ENCODE measurements at regions not wholly inside any gene's neighbourhood (a gene's known extent, or its start where the extent isn't known, plus 50 kb on each side); places are given as distances from the start of the nearest gene placed in this dataset.

GRCh38 chr3:26108846-26109489, 319.1 kb downstream of the OXSM start:
- ChIA-PET CTCF (ENCODE audit: low intra/inter-chr PET ratio, low total read pairs) (no interaction called here), POLR2A (no interaction called here)
- Histone ChIP-seq H3K4me3 (replicated peaks in 1 of 3; ENCODE audit: insufficient read depth in 1 of 3, low read depth in 2 of 3, low read length in 3 of 3) (no peak overlapping the region), H3K27me3 (ENCODE audit: control insufficient read depth in 1 of 2, insufficient read depth in 2 of 2, low read length in 2 of 2) (no peaks in the 10 kb centered on the region), H3K36me3 (replicated peaks in 1 of 2; ENCODE audit: control insufficient read depth in 1 of 2, insufficient read depth in 2 of 2, low read length in 2 of 2) (no peaks in the 10 kb centered on the region), H3K4me1 (ENCODE audit: insufficient read depth, low read length) (no peaks in the 10 kb centered on the region), H3K27ac (ENCODE audit: extremely low read length, insufficient read depth, low read length) (no peak overlapping the region), H3K9me3 (ENCODE audit: low read length) (peaks cover 50% of the 10 kb centered on the region), H3K9ac (ENCODE audit: insufficient read depth, low read depth, low read length) (no peak overlapping the region), H3K4me2 (ENCODE audit: low read depth, low read length) (no peak overlapping the region), H3K79me2 (ENCODE audit: insufficient read depth, low read length) (no peaks in the 10 kb centered on the region), H2AFZ (ENCODE audit: low read length) (no peak overlapping the region), H4K20me1 (ENCODE audit: insufficient read depth, low read length) (no peaks in the 10 kb centered on the region)
- no peak for DNase-seq (ENCODE audit: low spot score)
- BruUV-seq (replicated peaks), result no TSS peak
- WGBS (ENCODE audit: low lambda C conversion rate), result 37% methylated on average over 2 of the region's 2 CpGs
- no peak for TF ChIP-seq KMT2B (CRISPR knock-in tag; IDR thresholded peaks at IDR 0.05)
- TF ChIP-seq YEATS2 (CRISPR knock-in tag; IDR thresholded peaks at IDR 0.05; ENCODE audit: borderline replicate concordance), result no peak
- no peak for TF ChIP-seq ZC3H13 (CRISPR knock-in tag; IDR thresholded peaks at IDR 0.05)
- TF ChIP-seq XBP1 (CRISPR knock-in tag; IDR thresholded peaks at IDR 0.05), result no peak
- TF ChIP-seq ZZZ3 (CRISPR knock-in tag; IDR thresholded peaks at IDR 0.05; ENCODE audit: borderline replicate concordance), result no peak
- no peak for TF ChIP-seq ELF4 (CRISPR knock-in tag; IDR thresholded peaks at IDR 0.05; ENCODE audit: borderline replicate concordance)
- no peak for TF ChIP-seq KLF11 (CRISPR knock-in tag; IDR thresholded peaks at IDR 0.05)
- TF ChIP-seq ZNF318 (CRISPR knock-in tag; IDR thresholded peaks at IDR 0.05), result no peak
- no peak for TF ChIP-seq AGO2 (optimal IDR thresholded peaks at IDR 0.05; ENCODE audit: low read depth, low read length)
- TF ChIP-seq JUND (CRISPR knock-in tag; IDR thresholded peaks at IDR 0.05), result no peak
- no peak for TF ChIP-seq HOXA3 (CRISPR knock-in tag; IDR thresholded peaks at IDR 0.05)
- TF ChIP-seq ZBTB20 (CRISPR knock-in tag; IDR thresholded peaks at IDR 0.05; ENCODE audit: borderline replicate concordance, low read depth), result no peak
- TF ChIP-seq GATAD1 (CRISPR knock-in tag; IDR thresholded peaks at IDR 0.05), result no peak
- TF ChIP-seq ZNF234 (CRISPR knock-in tag; conservative IDR thresholded peaks at IDR 0.05), result no peak
- no peak for FAIRE-seq
- intact Hi-C loops (cut with micrococcal nuclease; ENCODE audit: unreplicated experiment), result no loop called here
- no peak for ATAC-seq
- in situ Hi-C loops (cut with HindIII; ENCODE audit: extremely low pct_ligation_motif_present, low pct_unique_long_range_greater_than_20kb), result no loop called here

Measured in HepG2 (cell line).